ENCODE measurements at regions not wholly inside any gene's neighbourhood (a gene's known extent, or its start where the extent isn't known, plus 50 kb on each side); places are given as distances from the start of the nearest gene placed in this dataset.

GRCh38 chr4:59666645-59667044 is 1533.5 kb upstream of the ADGRL3 start:
- WGBS (ENCODE audit: extremely low coverage, insufficient read length, low lambda C conversion rate), result no CpG with 5 or more reads among the region's 2 CpGs
- H2BK12ac ChIP-seq (ENCODE audit: insufficient read length, low read depth, low read length), result no peak overlapping the region
- H3K4me2 ChIP-seq (ENCODE audit: insufficient read depth, insufficient read length, low read length), result no peak overlapping the region
- H3K23ac ChIP-seq (ENCODE audit: insufficient read length, low read depth, low read length), result no peak overlapping the region
- H3K4me3 Mint-ChIP-seq, result no peak overlapping the region
- no peak overlapping the region for H4K5ac ChIP-seq (ENCODE audit: insufficient read length, low read depth, low read length)
- no peaks in the 10 kb centered on the region for H3K27me3 ChIP-seq (ENCODE audit: insufficient read depth, low read length)
- H3K27me3 Mint-ChIP-seq (ENCODE audit: low read depth), result no peaks in the 10 kb centered on the region
- H2BK5ac ChIP-seq (ENCODE audit: insufficient read length, low read length), result no peak overlapping the region
- H2BK20ac ChIP-seq (ENCODE audit: low read depth, low read length, poor library complexity, severe bottlenecking), result no peak overlapping the region
- no peak overlapping the region for H3K27ac Mint-ChIP-seq
- no peak overlapping the region for H3T11ph ChIP-seq (ENCODE audit: low read length)
- no peak overlapping the region for H4K91ac ChIP-seq (ENCODE audit: insufficient read length, low read depth, low read length)
- H3K4me1 Mint-ChIP-seq, result peaks cover 6 to 9% of the 10 kb centered on the region in 2 experiments
- no peak overlapping the region for H4K8ac ChIP-seq (replicated peaks; ENCODE audit: insufficient read length, low read depth, low read length)
- no peak overlapping the region for H2BK15ac ChIP-seq (ENCODE audit: low read depth, low read length)
- H3K36me3 Mint-ChIP-seq (ENCODE audit: insufficient read depth in 1 of 3, low read depth in 3 of 3), result no peaks in the 10 kb centered on the region; a peak in 1 of 7 replicates
- H3K9me3 Mint-ChIP-seq, result peaks cover 2 to 3% of the 10 kb centered on the region in 2 experiments; a peak in 3 of 5 replicates
- no peak for TF ChIP-seq CTCF (conservative IDR thresholded peaks at IDR 0.05)
- no peak overlapping the region for H2AK5ac ChIP-seq (ENCODE audit: insufficient read length, low read length)
- no peak overlapping the region for H3K14ac ChIP-seq (ENCODE audit: insufficient read depth, low read length)
- peaks cover 3% of the 10 kb centered on the region; the same call in 1 of the 2 replicates for H3K4me1 ChIP-seq (ENCODE audit: insufficient read depth, low read length)
- H3K4ac ChIP-seq (ENCODE audit: low read depth, low read length), result no peak overlapping the region
- no peaks in the 10 kb centered on the region for H3K23me2 ChIP-seq (ENCODE audit: insufficient read length, low read depth, low read length, poor library complexity, severe bottlenecking)
- no peak overlapping the region for H2AFZ ChIP-seq (ENCODE audit: low read length)
- no peak overlapping the region for H2BK120ac ChIP-seq (ENCODE audit: low read depth, low read length, poor library complexity, severe bottlenecking)
- H3K18ac ChIP-seq (ENCODE audit: insufficient read length, low read depth, low read length), result no peak overlapping the region
- no peak for DNase-seq
- H3K56ac ChIP-seq (ENCODE audit: insufficient read length, low read depth, low read length), result no peak overlapping the region
- H3K27ac ChIP-seq (ENCODE audit: insufficient read length, low read depth, low read length), result no peak overlapping the region
- H3K9ac ChIP-seq (ENCODE audit: extremely low read depth, insufficient read length, low read length), result no peak overlapping the region
- no peaks in the 10 kb centered on the region for H3K9me3 ChIP-seq (ENCODE audit: control insufficient read depth, low read depth, low read length)
- H3K79me1 ChIP-seq (ENCODE audit: insufficient read depth, low read depth, low read length, poor library complexity, severe bottlenecking), result no peaks in the 10 kb centered on the region
- no peaks in the 10 kb centered on the region for H3K79me2 ChIP-seq (ENCODE audit: insufficient read depth, low read length)
- H4K20me1 ChIP-seq (ENCODE audit: control insufficient read depth, insufficient read depth, insufficient read length), result no peaks in the 10 kb centered on the region

Measured in H9 (cell line).